SK-N-SH (cell line): ENCODE measurements at regions not wholly inside any gene's neighbourhood (a gene's known extent, or its start where the extent isn't known, plus 50 kb on each side); places are given as distances from the start of the nearest gene placed in this dataset.

Source experiments
- CTCF ChIA-PET: fragments of 300-600, 350-600 bp; formaldehyde crosslinking; extraction: SDS; loops from one replicate; lab custom pipeline; 2021; lab: Yijun Ruan, JAX
- POLR2A ChIA-PET: fragments of 350-600 bp; sonication (Branson Sonifier 250); formaldehyde crosslinking; extraction: SDS; loops from one replicate; lab custom pipeline; 2020; ENCODE audit warnings: antibody characterized with exemption, inconsistent platforms; lab: Yijun Ruan, JAX
- DNase-seq: peaks from one replicate; pipeline ENCODE4 v3.0.0; 2012
- H2AFZ ChIP-seq: fragments of 200-600 bp; sonication (generic); 2 replicates; pipeline ENCODE4 v1.8.1; 2016; ENCODE audit warnings: antibody characterized with exemption, mild to moderate bottlenecking, low read depth
- H3F3A ChIP-seq: fragments of 200-600 bp; sonication (generic); replicated peaks from 2 replicates; pipeline ENCODE3; 2016; ENCODE audit warnings: antibody characterized with exemption, mild to moderate bottlenecking; ENCODE audit not compliant: insufficient read depth
- H3K27ac ChIP-seq, 2 experiments: fragments of 200-500 bp in 1 of 2; fragments of 200-600 bp in 1 of 2; sonication (Bioruptor generic) in 1 of 2; sonication (generic), shearing (Covaris generic) in 1 of 2; 2 replicates each; pipeline versions ENCODE4 v1.5.1 to v1.6.1; 2014 to 2016; ENCODE audit warnings: low read depth in 2 of 2, inconsistent platforms in 1 of 2, low read length in 1 of 2, mild to moderate bottlenecking in 1 of 2, mixed read lengths in 1 of 2
- H3K27me3 ChIP-seq: fragments of 200-600 bp; sonication (generic), shearing (Covaris generic); 2 replicates; pipeline ENCODE4 v1.6.1; 2016; ENCODE audit warnings: mixed run types; ENCODE audit not compliant: insufficient read depth
- H3K36me3 ChIP-seq, 2 experiments: fragments of 200-500 bp in 1 of 2; fragments of 200-600 bp in 1 of 2; sonication (Bioruptor generic) in 1 of 2; sonication (generic) in 1 of 2; replicated peaks in 1 of 2; 2 replicates each; pipeline versions ENCODE3 to v1.5.1; 2014 to 2016; ENCODE audit warnings: low read length in 1 of 2, mild to moderate bottlenecking in 1 of 2; ENCODE audit not compliant: insufficient read depth in 2 of 2, control insufficient read depth in 1 of 2
- H3K4me1 ChIP-seq, 2 experiments: fragments of 200-500 bp in 1 of 2; fragments of 200-600 bp in 1 of 2; sonication (Bioruptor generic) in 1 of 2; sonication (generic), shearing (Covaris generic) in 1 of 2; 2 replicates each; pipeline versions ENCODE4 v1.5.1 to v1.6.1; 2014 to 2016; ENCODE audit warnings: low read depth in 1 of 2, low read length in 1 of 2, mixed run types in 1 of 2; ENCODE audit not compliant: insufficient read depth in 2 of 2, control insufficient read depth in 1 of 2
- H3K4me2 ChIP-seq: fragments of 200-600 bp; sonication (generic), shearing (Covaris generic); 2 replicates; pipeline ENCODE4 v1.6.1; 2017; ENCODE audit warnings: mixed run types
- H3K4me3 ChIP-seq, 2 experiments: fragments of 200-500 bp in 1 of 2; fragments of 200-600 bp in 1 of 2; sonication (Bioruptor generic) in 1 of 2; sonication (generic), shearing (Covaris generic) in 1 of 2; 2 replicates each; pipeline versions ENCODE4 v1.5.1 to v1.8.1; 2014 to 2016; ENCODE audit warnings: low read depth in 2 of 2, inconsistent platforms in 1 of 2, low read length in 1 of 2, mild to moderate bottlenecking in 1 of 2, mixed read lengths in 1 of 2, moderate library complexity in 1 of 2
- H3K79me2 ChIP-seq: fragments of 200-600 bp; sonication (generic); 2 replicates; pipeline ENCODE4 v1.8.1; 2017; ENCODE audit warnings: mild to moderate bottlenecking; ENCODE audit not compliant: insufficient read depth
- H3K9ac ChIP-seq: fragments of 200-600 bp; sonication (generic); 2 replicates; pipeline ENCODE4 v1.6.1; 2017; ENCODE audit warnings: mixed run types
- H3K9me2 ChIP-seq: fragments of 200-600 bp; sonication (generic); 2 replicates; pipeline ENCODE4 v1.6.1; 2017; ENCODE audit warnings: mixed run types
- H3K9me3 ChIP-seq: fragments of 200-600 bp; sonication (generic); 2 replicates; pipeline ENCODE4 v1.6.1; 2017; ENCODE audit warnings: mixed run types, mild to moderate bottlenecking, moderate library complexity
- H4K20me1 ChIP-seq: fragments of 200-600 bp; sonication (generic); 2 replicates; pipeline ENCODE4 v1.6.1; 2017; ENCODE audit warnings: mild to moderate bottlenecking, mixed run types; ENCODE audit not compliant: insufficient read depth
- CHD2 ChIP-seq: fragments of 150-350 bp; IDR thresholded peaks from 2 replicates; pipeline ENCODE4 v1.6.1; 2018; ENCODE audit warnings: low read length; ENCODE audit not compliant: partially characterized antibody
- CTCF ChIP-seq: fragments of 200-600 bp; sonication (generic); IDR thresholded peaks from 2 replicates; pipeline ENCODE4 v1.6.1; 2017; ENCODE audit warnings: antibody characterized with exemption, mild to moderate bottlenecking, moderate library complexity
- EP300 ChIP-seq, 2 experiments: IDR thresholded peaks; 2 replicates each; pipeline versions ENCODE4 v1.4.0 to v1.6.1; 2012; ENCODE audit warnings: borderline replicate concordance in 1 of 2, low read depth in 1 of 2, low read length in 1 of 2
- FOSL2 ChIP-seq: IDR thresholded peaks from 2 replicates; pipeline ENCODE4 v1.4.0; 2012; ENCODE audit warnings: low read depth, mild to moderate bottlenecking, moderate library complexity, borderline replicate concordance
- IRF3 ChIP-seq: fragments of 150-350 bp; IDR thresholded peaks from 2 replicates; pipeline ENCODE4 v1.6.1; 2016; ENCODE audit warnings: mild to moderate bottlenecking, low read depth, low read length
- JUND ChIP-seq: IDR thresholded peaks from 2 replicates; pipeline ENCODE4 v1.4.0; 2012
- MXI1 ChIP-seq: IDR thresholded peaks from 2 replicates; pipeline ENCODE4 v1.6.1; 2012; ENCODE audit warnings: mild to moderate bottlenecking, low read depth, low read length, improper control_type of control experiment
- NRF1 ChIP-seq: IDR thresholded peaks from 2 replicates; pipeline ENCODE4 v1.6.1; 2012; ENCODE audit warnings: low read depth, mild to moderate bottlenecking, low read length
- REST ChIP-seq: IDR thresholded peaks from 2 replicates; pipeline ENCODE4 v1.6.1; 2012; ENCODE audit warnings: mild to moderate bottlenecking, low read depth, low read length, moderate library complexity
- SMC3 ChIP-seq: IDR thresholded peaks from 2 replicates; pipeline ENCODE4 v1.6.1; 2012; ENCODE audit warnings: low read depth, low read length, improper control_type of control experiment
- TEAD4 ChIP-seq: IDR thresholded peaks from 2 replicates; pipeline ENCODE4 v1.4.0; 2012; ENCODE audit warnings: mild to moderate bottlenecking, borderline replicate concordance; ENCODE audit not compliant: insufficient read depth
- USF2 ChIP-seq: fragments of 150-350 bp; IDR thresholded peaks from 2 replicates; pipeline ENCODE4 v1.6.1; 2017; ENCODE audit warnings: antibody characterized with exemption, low read length, low read depth, borderline replicate concordance
- ZBTB33 ChIP-seq: IDR thresholded peaks from 2 replicates; pipeline ENCODE4 v1.4.0; 2012; ENCODE audit warnings: low read depth, borderline replicate concordance
- WGBS: methylation state at CpG from one replicate; pipeline ENCODE4 v1.1.6; 2017; ENCODE audit warnings: low lambda C conversion rate; 5-methylcytosine and 5-hydroxymethylcytosine counted together

GRCh38 chr3:124654470-124654845 is 75.8 kb upstream of the UMPS start:
- H3K9me3 ChIP-seq: no peaks in the 10 kb centered on the region
- DNase-seq: no peak
- ChIA-PET POLR2A (no interaction called here), CTCF (interaction anchor here (0.6 to 1.3 kb wide), 4 partner anchors 13 to 89 kb away, joined by 3 to 4 read pairs (median 3); no protein-coding TSS in a partner anchor)
- no peaks in the 10 kb centered on the region; a peak in 1 of 4 replicates for H3K4me1 ChIP-seq
- H3K4me3 ChIP-seq: no peak overlapping the region
- H3K9ac ChIP-seq: no peak overlapping the region
- H3K79me2 ChIP-seq: no peaks in the 10 kb centered on the region
- no peak overlapping the region for H3K4me2 ChIP-seq
- H3K9me2 ChIP-seq: no peaks in the 10 kb centered on the region
- H3K27me3 ChIP-seq: no peaks in the 10 kb centered on the region
- no peak overlapping the region for H3K27ac ChIP-seq
- H4K20me1 ChIP-seq: no peaks in the 10 kb centered on the region
- H2AFZ ChIP-seq: no peak overlapping the region
- H3K36me3 ChIP-seq: peaks cover 0 to 4% of the 10 kb centered on the region in 2 experiments
- TF ChIP-seq IRF3: no peak
- no peak for TF ChIP-seq CHD2
- no peak for TF ChIP-seq TEAD4
- TF ChIP-seq JUND: no peak
- no peak for TF ChIP-seq CTCF
- TF ChIP-seq SMC3: no peak
- no peak for TF ChIP-seq MXI1
- no peaks in the 10 kb centered on the region for H3F3A ChIP-seq

GRCh38 chr3:124656531-124656930 is 73.7 kb upstream of the UMPS start:
- Histone ChIP-seq H4K20me1 (no peaks in the 10 kb centered on the region), H3K9ac (no peak overlapping the region), H3K9me3 (no peaks in the 10 kb centered on the region), H3F3A (no peaks in the 10 kb centered on the region), H3K79me2 (no peaks in the 10 kb centered on the region), H3K36me3 (peaks cover 0 to 7% of the 10 kb centered on the region in 2 experiments), H3K4me1 (no peaks in the 10 kb centered on the region), H3K27me3 (no peaks in the 10 kb centered on the region), H3K4me3 (no peak overlapping the region), H3K27ac (no peak overlapping the region), H3K9me2 (no peaks in the 10 kb centered on the region), H3K4me2 (no peak overlapping the region), H2AFZ (no peak overlapping the region)
- POLR2A ChIA-PET: no interaction called here
- CTCF ChIA-PET: interaction anchor here (1.0 kb wide), 1 partner anchor 39 kb away, joined by 3 read pairs; no protein-coding TSS in a partner anchor
- DNase-seq: no peak
- no peak for TF ChIP-seq FOSL2
- TF ChIP-seq REST: no peak
- TF ChIP-seq ZBTB33: no peak
- TF ChIP-seq NRF1: no peak
- TF ChIP-seq EP300 (IDR thresholded peaks at IDR 0.05; ENCODE audit: borderline replicate concordance in 1 of 2, low read depth in 1 of 2, low read length in 1 of 2): no peak
- TF ChIP-seq CHD2: no peak
- TF ChIP-seq USF2: no peak
- 97% methylated on average over 7 of the region's 7 CpGs for WGBS
